SK-N-SH (cell line): ENCODE measurements at regions not wholly inside any gene's neighbourhood (a gene's known extent, or its start where the extent isn't known, plus 50 kb on each side); places are given as distances from the start of the nearest gene placed in this dataset.

Experiments used
- CTCF ChIA-PET: fragments of 300-600, 350-600 bp; formaldehyde crosslinking; extraction: SDS; loops from one replicate; lab custom pipeline; 2021; lab: Yijun Ruan, JAX
- POLR2A ChIA-PET: fragments of 350-600 bp; sonication (Branson Sonifier 250); formaldehyde crosslinking; extraction: SDS; loops from one replicate; lab custom pipeline; 2020; ENCODE audit warnings: antibody characterized with exemption, inconsistent platforms; lab: Yijun Ruan, JAX
- DNase-seq: peaks from one replicate; pipeline ENCODE4 v3.0.0; 2012
- H2AFZ ChIP-seq: fragments of 200-600 bp; sonication (generic); 2 replicates; pipeline ENCODE4 v1.8.1; 2016; ENCODE audit warnings: antibody characterized with exemption, mild to moderate bottlenecking, low read depth
- H3F3A ChIP-seq: fragments of 200-600 bp; sonication (generic); replicated peaks from 2 replicates; pipeline ENCODE3; 2016; ENCODE audit warnings: antibody characterized with exemption, mild to moderate bottlenecking; ENCODE audit not compliant: insufficient read depth
- H3K27ac ChIP-seq, 2 experiments: fragments of 200-500 bp in 1 of 2; fragments of 200-600 bp in 1 of 2; sonication (Bioruptor generic) in 1 of 2; sonication (generic), shearing (Covaris generic) in 1 of 2; 2 replicates each; pipeline versions ENCODE4 v1.5.1 to v1.6.1; 2014 to 2016; ENCODE audit warnings: low read depth in 2 of 2, inconsistent platforms in 1 of 2, low read length in 1 of 2, mild to moderate bottlenecking in 1 of 2, mixed read lengths in 1 of 2
- H3K27me3 ChIP-seq: fragments of 200-600 bp; sonication (generic), shearing (Covaris generic); 2 replicates; pipeline ENCODE4 v1.6.1; 2016; ENCODE audit warnings: mixed run types; ENCODE audit not compliant: insufficient read depth
- H3K36me3 ChIP-seq, 2 experiments: fragments of 200-500 bp in 1 of 2; fragments of 200-600 bp in 1 of 2; sonication (Bioruptor generic) in 1 of 2; sonication (generic) in 1 of 2; replicated peaks in 1 of 2; 2 replicates each; pipeline versions ENCODE3 to v1.5.1; 2014 to 2016; ENCODE audit warnings: low read length in 1 of 2, mild to moderate bottlenecking in 1 of 2; ENCODE audit not compliant: insufficient read depth in 2 of 2, control insufficient read depth in 1 of 2
- H3K4me1 ChIP-seq, 2 experiments: fragments of 200-500 bp in 1 of 2; fragments of 200-600 bp in 1 of 2; sonication (Bioruptor generic) in 1 of 2; sonication (generic), shearing (Covaris generic) in 1 of 2; 2 replicates each; pipeline versions ENCODE4 v1.5.1 to v1.6.1; 2014 to 2016; ENCODE audit warnings: low read depth in 1 of 2, low read length in 1 of 2, mixed run types in 1 of 2; ENCODE audit not compliant: insufficient read depth in 2 of 2, control insufficient read depth in 1 of 2
- H3K4me2 ChIP-seq: fragments of 200-600 bp; sonication (generic), shearing (Covaris generic); 2 replicates; pipeline ENCODE4 v1.6.1; 2017; ENCODE audit warnings: mixed run types
- H3K4me3 ChIP-seq, 2 experiments: fragments of 200-500 bp in 1 of 2; fragments of 200-600 bp in 1 of 2; sonication (Bioruptor generic) in 1 of 2; sonication (generic), shearing (Covaris generic) in 1 of 2; 2 replicates each; pipeline versions ENCODE4 v1.5.1 to v1.8.1; 2014 to 2016; ENCODE audit warnings: low read depth in 2 of 2, inconsistent platforms in 1 of 2, low read length in 1 of 2, mild to moderate bottlenecking in 1 of 2, mixed read lengths in 1 of 2, moderate library complexity in 1 of 2
- H3K79me2 ChIP-seq: fragments of 200-600 bp; sonication (generic); 2 replicates; pipeline ENCODE4 v1.8.1; 2017; ENCODE audit warnings: mild to moderate bottlenecking; ENCODE audit not compliant: insufficient read depth
- H3K9ac ChIP-seq: fragments of 200-600 bp; sonication (generic); 2 replicates; pipeline ENCODE4 v1.6.1; 2017; ENCODE audit warnings: mixed run types
- H3K9me2 ChIP-seq: fragments of 200-600 bp; sonication (generic); 2 replicates; pipeline ENCODE4 v1.6.1; 2017; ENCODE audit warnings: mixed run types
- H3K9me3 ChIP-seq: fragments of 200-600 bp; sonication (generic); 2 replicates; pipeline ENCODE4 v1.6.1; 2017; ENCODE audit warnings: mixed run types, mild to moderate bottlenecking, moderate library complexity
- H4K20me1 ChIP-seq: fragments of 200-600 bp; sonication (generic); 2 replicates; pipeline ENCODE4 v1.6.1; 2017; ENCODE audit warnings: mild to moderate bottlenecking, mixed run types; ENCODE audit not compliant: insufficient read depth
- CTCF ChIP-seq: fragments of 200-600 bp; sonication (generic); IDR thresholded peaks from 2 replicates; pipeline ENCODE4 v1.6.1; 2017; ENCODE audit warnings: antibody characterized with exemption, mild to moderate bottlenecking, moderate library complexity
- ELF1 ChIP-seq: IDR thresholded peaks from 2 replicates; pipeline ENCODE4 v1.4.0; 2012
- FOXJ3 ChIP-seq: sonication (generic); formaldehyde crosslinking; IDR thresholded peaks from 2 replicates; pipeline ENCODE4 v1.5.1; 2020; ENCODE audit warnings: mild to moderate bottlenecking, missing genetic modification reagents
- GABPA ChIP-seq: IDR thresholded peaks from 2 replicates; pipeline ENCODE4 v1.4.0; 2012; ENCODE audit warnings: low read depth, mild to moderate bottlenecking
- JUND ChIP-seq: IDR thresholded peaks from 2 replicates; pipeline ENCODE4 v1.4.0; 2012
- MEF2A ChIP-seq: IDR thresholded peaks from 2 replicates; pipeline ENCODE4 v1.4.0; 2012; ENCODE audit warnings: low read depth, borderline replicate concordance
- NRF1 ChIP-seq: IDR thresholded peaks from 2 replicates; pipeline ENCODE4 v1.6.1; 2012; ENCODE audit warnings: low read depth, mild to moderate bottlenecking, low read length
- POLR2AphosphoS5 ChIP-seq: IDR thresholded peaks from 2 replicates; pipeline ENCODE4 v1.6.1; 2012; ENCODE audit warnings: low read depth, low read length
- RXRA ChIP-seq: IDR thresholded peaks from 2 replicates; pipeline ENCODE4 v1.4.0; 2012; ENCODE audit warnings: low read depth, mild to moderate bottlenecking, borderline replicate concordance
- SMC3 ChIP-seq: IDR thresholded peaks from 2 replicates; pipeline ENCODE4 v1.6.1; 2012; ENCODE audit warnings: low read depth, low read length, improper control_type of control experiment
- TAF1 ChIP-seq: IDR thresholded peaks from 2 replicates; pipeline ENCODE4 v1.6.1; 2012; ENCODE audit warnings: low read depth, mild to moderate bottlenecking, low read length, moderate library complexity, borderline replicate concordance
- USF1 ChIP-seq: IDR thresholded peaks from 2 replicates; pipeline ENCODE4 v1.4.0; 2012; ENCODE audit warnings: low read depth, borderline replicate concordance
- USF2 ChIP-seq: fragments of 150-350 bp; IDR thresholded peaks from 2 replicates; pipeline ENCODE4 v1.6.1; 2017; ENCODE audit warnings: antibody characterized with exemption, low read length, low read depth, borderline replicate concordance
- YY1 ChIP-seq: IDR thresholded peaks from 2 replicates; pipeline ENCODE4 v1.4.0; 2012; ENCODE audit warnings: low read depth, mild to moderate bottlenecking
- WGBS: methylation state at CpG from one replicate; pipeline ENCODE4 v1.1.6; 2017; ENCODE audit warnings: low lambda C conversion rate; 5-methylcytosine and 5-hydroxymethylcytosine counted together
- TF ChIP-seq, protein P1 (sequence below): IDR thresholded peaks from 2 replicates; pipeline ENCODE4 v1.4.0; 2012; ENCODE audit warnings: low read depth, borderline replicate concordance
- TF ChIP-seq, protein P2 (sequence below): IDR thresholded peaks from 2 replicates; pipeline ENCODE4 v1.6.1; 2012; ENCODE audit warnings: mild to moderate bottlenecking, low read depth, low read length, moderate library complexity

GRCh38 chr9:36504156-36504555 lies 68.5 kb upstream of the MELK start:
- no peak overlapping the region for H2AFZ ChIP-seq
- no peak overlapping the region for H3K27ac ChIP-seq
- H3K9me2 ChIP-seq: no peaks in the 10 kb centered on the region
- H3K79me2 ChIP-seq: no peaks in the 10 kb centered on the region
- ChIA-PET POLR2A (no interaction called here), CTCF (no interaction called here)
- no peaks in the 10 kb centered on the region for H3K9me3 ChIP-seq
- no peak overlapping the region for H3K4me3 ChIP-seq
- no peaks in the 10 kb centered on the region for H4K20me1 ChIP-seq
- WGBS: 94% methylated on average over 4 of the region's 4 CpGs
- no peak overlapping the region for H3K9ac ChIP-seq
- no peak for DNase-seq
- H3K27me3 ChIP-seq: no peaks in the 10 kb centered on the region
- H3F3A ChIP-seq: no peaks in the 10 kb centered on the region
- peaks cover 0 to 8% of the 10 kb centered on the region in 2 experiments; a peak in 1 of 4 replicates for H3K4me1 ChIP-seq
- TF ChIP-seq GABPA: no peak
- H3K4me2 ChIP-seq: no peak overlapping the region
- no peaks in the 10 kb centered on the region for H3K36me3 ChIP-seq

GRCh38 chr9:36503172-36504088 lies 69.3 kb upstream of the MELK start:
- H3K36me3 ChIP-seq: no peaks in the 10 kb centered on the region
- H2AFZ ChIP-seq: no peak overlapping the region
- H3K27me3 ChIP-seq: no peaks in the 10 kb centered on the region
- no peak overlapping the region for H3K4me2 ChIP-seq
- no peak overlapping the region for H3K27ac ChIP-seq
- no peak overlapping the region for H3K9ac ChIP-seq
- H3K9me2 ChIP-seq: no peaks in the 10 kb centered on the region
- H4K20me1 ChIP-seq: no peaks in the 10 kb centered on the region
- peaks cover 0 to 10% of the 10 kb centered on the region in 2 experiments; a peak in 1 of 4 replicates for H3K4me1 ChIP-seq
- no peak for DNase-seq
- 88% methylated on average over 5 of the region's 6 CpGs for WGBS
- ChIA-PET CTCF (no interaction called here), POLR2A (no interaction called here)
- H3K9me3 ChIP-seq: no peaks in the 10 kb centered on the region
- H3F3A ChIP-seq: no peaks in the 10 kb centered on the region
- H3K4me3 ChIP-seq: no peak overlapping the region
- TF ChIP-seq SMC3: no peak
- no peak for TF ChIP-seq POLR2AphosphoS5
- no peak for TF ChIP-seq ELF1
- no peak for TF ChIP-seq RXRA
- TF ChIP-seq YY1: no peak
- TF ChIP-seq TAF1: no peak
- TF ChIP-seq GABPA: no peak
- no peak for TF ChIP-seq USF1
- TF ChIP-seq CTCF: no peak
- TF ChIP-seq USF2: no peak
- TF ChIP-seq MEF2A: no peak
- TF ChIP-seq FOXJ3 (CRISPR knock-in tag): no peak
- no peak for TF ChIP-seq NRF1
- TF ChIP-seq, protein P1, sequence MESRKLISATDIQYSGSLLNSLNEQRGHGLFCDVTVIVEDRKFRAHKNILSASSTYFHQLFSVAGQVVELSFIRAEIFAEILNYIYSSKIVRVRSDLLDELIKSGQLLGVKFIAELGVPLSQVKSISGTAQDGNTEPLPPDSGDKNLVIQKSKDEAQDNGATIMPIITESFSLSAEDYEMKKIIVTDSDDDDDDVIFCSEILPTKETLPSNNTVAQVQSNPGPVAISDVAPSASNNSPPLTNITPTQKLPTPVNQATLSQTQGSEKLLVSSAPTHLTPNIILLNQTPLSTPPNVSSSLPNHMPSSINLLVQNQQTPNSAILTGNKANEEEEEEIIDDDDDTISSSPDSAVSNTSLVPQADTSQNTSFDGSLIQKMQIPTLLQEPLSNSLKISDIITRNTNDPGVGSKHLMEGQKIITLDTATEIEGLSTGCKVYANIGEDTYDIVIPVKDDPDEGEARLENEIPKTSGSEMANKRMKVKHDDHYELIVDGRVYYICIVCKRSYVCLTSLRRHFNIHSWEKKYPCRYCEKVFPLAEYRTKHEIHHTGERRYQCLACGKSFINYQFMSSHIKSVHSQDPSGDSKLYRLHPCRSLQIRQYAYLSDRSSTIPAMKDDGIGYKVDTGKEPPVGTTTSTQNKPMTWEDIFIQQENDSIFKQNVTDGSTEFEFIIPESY: no peak
- TF ChIP-seq JUND: no peak
- TF ChIP-seq, protein P2, sequence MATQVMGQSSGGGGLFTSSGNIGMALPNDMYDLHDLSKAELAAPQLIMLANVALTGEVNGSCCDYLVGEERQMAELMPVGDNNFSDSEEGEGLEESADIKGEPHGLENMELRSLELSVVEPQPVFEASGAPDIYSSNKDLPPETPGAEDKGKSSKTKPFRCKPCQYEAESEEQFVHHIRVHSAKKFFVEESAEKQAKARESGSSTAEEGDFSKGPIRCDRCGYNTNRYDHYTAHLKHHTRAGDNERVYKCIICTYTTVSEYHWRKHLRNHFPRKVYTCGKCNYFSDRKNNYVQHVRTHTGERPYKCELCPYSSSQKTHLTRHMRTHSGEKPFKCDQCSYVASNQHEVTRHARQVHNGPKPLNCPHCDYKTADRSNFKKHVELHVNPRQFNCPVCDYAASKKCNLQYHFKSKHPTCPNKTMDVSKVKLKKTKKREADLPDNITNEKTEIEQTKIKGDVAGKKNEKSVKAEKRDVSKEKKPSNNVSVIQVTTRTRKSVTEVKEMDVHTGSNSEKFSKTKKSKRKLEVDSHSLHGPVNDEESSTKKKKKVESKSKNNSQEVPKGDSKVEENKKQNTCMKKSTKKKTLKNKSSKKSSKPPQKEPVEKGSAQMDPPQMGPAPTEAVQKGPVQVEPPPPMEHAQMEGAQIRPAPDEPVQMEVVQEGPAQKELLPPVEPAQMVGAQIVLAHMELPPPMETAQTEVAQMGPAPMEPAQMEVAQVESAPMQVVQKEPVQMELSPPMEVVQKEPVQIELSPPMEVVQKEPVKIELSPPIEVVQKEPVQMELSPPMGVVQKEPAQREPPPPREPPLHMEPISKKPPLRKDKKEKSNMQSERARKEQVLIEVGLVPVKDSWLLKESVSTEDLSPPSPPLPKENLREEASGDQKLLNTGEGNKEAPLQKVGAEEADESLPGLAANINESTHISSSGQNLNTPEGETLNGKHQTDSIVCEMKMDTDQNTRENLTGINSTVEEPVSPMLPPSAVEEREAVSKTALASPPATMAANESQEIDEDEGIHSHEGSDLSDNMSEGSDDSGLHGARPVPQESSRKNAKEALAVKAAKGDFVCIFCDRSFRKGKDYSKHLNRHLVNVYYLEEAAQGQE: no peak
- H3K79me2 ChIP-seq: no peaks in the 10 kb centered on the region
